GM12864 (cell line): ENCODE measurements at regions not wholly inside any gene's neighbourhood (a gene's known extent, or its start where the extent isn't known, plus 50 kb on each side); places are given as distances from the start of the nearest gene placed in this dataset.

Experiments
- DNase-seq: peaks from one replicate; pipeline ENCODE4 v3.0.0-alpha.2; 2011; ENCODE audit warnings: low read depth
- H3K4me3 ChIP-seq: 2 replicates; pipeline ENCODE4 v1.5.1; 2011; ENCODE audit warnings: mild to moderate bottlenecking, low read depth, low read length, control low read depth
- CTCF ChIP-seq: IDR thresholded peaks from 2 replicates; pipeline ENCODE4 v1.5.1; 2011; ENCODE audit warnings: low read depth, mild to moderate bottlenecking, moderate library complexity, low read length, control low read depth, inconsistent platforms; ENCODE audit errors: missing control alignments

- TF ChIP-seq CTCF = no peak
- no peak overlapping the region for H3K4me3 ChIP-seq
- no peak for DNase-seq
These were observed 401.2 kb upstream of the SOX11 start for GRCh38 chr2:5290900-5291546.

- TF ChIP-seq CTCF = no peak
- H3K4me3 ChIP-seq = no peak overlapping the region
- no peak for DNase-seq
These were observed 387.5 kb upstream of the SOX11 start for GRCh38 chr2:5304640-5305039.

DNA sequence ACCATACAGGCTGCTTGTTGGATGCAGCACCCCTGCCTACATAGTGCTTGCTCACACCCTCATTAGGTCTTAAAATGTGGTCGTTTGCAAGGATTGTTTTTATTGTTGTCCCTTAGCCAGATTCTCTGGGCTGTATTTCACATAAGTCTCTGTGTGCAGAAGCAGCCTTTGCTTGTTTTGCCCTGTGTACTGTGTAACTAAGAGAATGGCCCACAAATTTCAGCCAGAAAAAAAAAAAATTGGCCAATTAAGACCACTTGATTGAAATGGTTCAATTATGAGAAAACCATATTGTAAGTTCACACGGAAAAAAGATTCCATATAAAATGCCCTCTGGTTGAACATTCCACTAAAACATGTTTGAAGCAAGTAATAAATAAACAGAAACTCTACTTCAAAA, 377.1 kb upstream of the SOX11 start:
- no peak for DNase-seq
- TF ChIP-seq CTCF = no peak
- no peak overlapping the region for H3K4me3 ChIP-seq

DNA sequence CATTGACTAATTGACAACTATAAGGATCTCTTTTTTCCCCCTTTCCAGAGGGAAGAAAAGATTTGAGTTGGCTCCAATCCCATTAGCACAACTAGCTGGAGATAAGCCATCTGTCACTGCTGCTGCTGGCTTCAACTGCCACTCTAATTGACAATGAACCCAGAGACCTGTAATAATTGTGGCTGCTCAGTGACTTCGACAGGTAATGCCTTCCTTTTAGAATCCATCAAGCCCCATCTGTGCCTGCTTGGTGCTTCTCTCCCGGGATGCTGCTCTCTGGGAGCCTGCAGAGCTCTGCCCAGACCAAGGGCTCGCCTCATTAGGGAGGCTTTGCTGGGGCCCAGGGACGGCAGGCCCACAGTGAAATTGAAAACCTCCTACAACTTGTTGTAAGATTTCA, 376.7 kb upstream of the SOX11 start:
- DNase-seq = no peak
- no peak overlapping the region for H3K4me3 ChIP-seq
- TF ChIP-seq CTCF = no peak

DNA sequence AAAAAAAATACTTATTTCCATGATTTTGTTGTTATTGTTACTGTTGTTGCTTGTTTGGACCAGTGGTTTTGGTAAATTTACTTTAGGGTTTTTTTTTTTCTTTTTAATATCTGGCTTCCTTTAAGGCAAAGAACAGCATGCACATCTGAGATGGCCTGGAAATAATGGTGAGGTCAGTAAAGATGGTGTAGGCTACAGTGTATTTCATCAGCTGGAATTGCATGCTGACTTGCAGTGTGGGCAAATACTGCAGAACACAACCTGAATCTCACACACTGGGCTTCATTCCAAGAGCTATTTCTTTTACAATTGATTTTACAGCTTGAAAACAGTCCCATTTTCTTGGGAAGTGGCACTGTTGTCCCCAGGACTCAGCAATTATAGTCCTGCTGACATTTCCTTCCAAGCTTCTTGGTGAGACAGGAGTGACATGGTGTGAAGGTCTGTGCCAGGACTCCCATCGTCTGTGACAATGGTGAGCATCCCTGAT, 376.1 kb upstream of the SOX11 start:
- TF ChIP-seq CTCF = no peak
- no peak overlapping the region for H3K4me3 ChIP-seq
- DNase-seq = no peak

- DNase-seq = no peak
- H3K4me3 ChIP-seq = no peak overlapping the region
- TF ChIP-seq CTCF = no peak
These were observed 372.7 kb upstream of the SOX11 start for GRCh38 chr2:5319493-5319892.

DNA sequence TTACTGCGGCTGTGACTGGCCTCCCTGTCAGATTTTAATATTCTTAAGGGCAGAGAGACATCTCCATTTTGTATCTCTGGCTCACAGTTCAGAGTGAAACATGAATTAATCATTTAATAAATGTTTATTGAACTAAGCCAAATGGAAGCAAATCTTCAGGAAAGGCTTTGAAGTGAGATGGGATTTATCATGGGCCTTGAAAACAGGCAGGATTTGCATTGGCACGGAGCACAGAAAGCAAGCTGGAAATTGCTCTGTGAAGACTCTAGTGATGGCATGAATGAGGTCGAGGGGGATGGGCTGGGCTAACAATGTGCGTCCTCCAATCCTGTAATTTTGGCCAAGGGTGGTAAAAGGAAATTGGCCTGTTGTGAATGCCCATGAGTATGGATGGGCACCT, 369.8 kb upstream of the SOX11 start:
- DNase-seq = no peak
- TF ChIP-seq CTCF = no peak
- H3K4me3 ChIP-seq = no peak overlapping the region
